Erythroblast (primary cell): ENCODE measurements at regions not wholly inside any gene's neighbourhood (a gene's known extent, or its start where the extent isn't known, plus 50 kb on each side); places are given as distances from the start of the nearest gene placed in this dataset.

Experiments used
- GATA1 ChIP-seq: IDR thresholded peaks from 2 replicates; pipeline ENCODE4 v1.6.1; 2011; ENCODE audit warnings: low read depth, mild to moderate bottlenecking, control low read depth, low read length, moderate library complexity
- POLR2A ChIP-seq: IDR thresholded peaks from 2 replicates; pipeline ENCODE4 v1.6.1; 2011; ENCODE audit warnings: mild to moderate bottlenecking, low read length

DNA sequence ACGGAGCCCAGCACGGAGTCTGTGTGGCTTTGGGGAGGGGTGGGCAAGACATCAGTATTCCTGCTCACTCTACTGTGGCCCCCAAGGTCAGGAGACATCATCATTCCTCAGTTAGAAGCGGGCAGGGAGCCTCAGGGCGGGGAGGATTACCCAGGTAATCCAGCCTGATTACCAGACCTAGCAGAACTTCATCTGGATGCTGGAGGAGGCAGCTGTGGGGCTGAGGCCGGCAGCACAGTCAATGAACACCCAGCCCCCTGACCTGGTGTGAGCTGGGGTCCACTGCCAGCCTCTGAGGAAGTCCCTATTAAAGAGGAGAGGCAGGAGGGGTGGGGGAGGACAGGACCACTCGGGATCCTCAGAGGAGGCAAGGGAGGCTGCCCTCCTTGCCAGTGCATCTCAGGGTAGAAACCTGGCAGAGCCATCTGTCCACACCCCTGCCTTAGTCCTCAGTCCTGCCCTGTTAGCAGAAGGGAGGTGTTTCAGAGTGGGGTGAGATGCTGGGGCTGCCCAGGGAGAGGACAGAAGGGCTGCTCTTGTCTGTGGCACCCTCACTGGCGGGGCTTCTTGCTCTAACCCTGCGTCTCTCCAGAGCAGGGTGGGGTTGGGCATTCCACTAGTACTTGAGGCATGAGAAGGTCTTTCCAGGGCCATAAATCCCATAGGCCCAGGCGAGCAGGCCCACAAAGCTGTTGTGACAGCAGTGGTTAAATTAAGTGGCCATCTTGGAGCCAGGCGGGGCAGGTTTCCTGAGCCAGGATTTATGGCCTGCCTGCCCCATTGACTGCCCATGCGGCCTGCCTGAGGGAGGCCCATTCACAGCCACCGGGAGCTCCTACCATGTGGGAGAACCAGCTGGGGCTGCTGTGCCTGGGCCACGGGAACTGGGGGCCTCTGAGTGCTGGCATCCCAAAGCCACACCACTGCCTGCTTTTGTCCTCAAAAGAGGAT lies 82.1 kb downstream of the LINGO1 start:
- TF ChIP-seq POLR2A (no peak), GATA1 (no peak)
